NCI-H510A treated with DMSO at 0.1 percent for 48 hours (cell line): ENCODE measurements at regions not wholly inside any gene's neighbourhood (a gene's known extent, or its start where the extent isn't known, plus 50 kb on each side); places are given as distances from the start of the nearest gene placed in this dataset.
"Not testable (repeated sequence)": the region's sequence is repeated elsewhere in the genome, so short reads cannot be mapped to it uniquely, and the experiment has no call there.

Experiments used
- DNase-seq: peaks from one replicate; lab custom pipeline; 2025; lab: John Stamatoyannopoulos, UW

DNA sequence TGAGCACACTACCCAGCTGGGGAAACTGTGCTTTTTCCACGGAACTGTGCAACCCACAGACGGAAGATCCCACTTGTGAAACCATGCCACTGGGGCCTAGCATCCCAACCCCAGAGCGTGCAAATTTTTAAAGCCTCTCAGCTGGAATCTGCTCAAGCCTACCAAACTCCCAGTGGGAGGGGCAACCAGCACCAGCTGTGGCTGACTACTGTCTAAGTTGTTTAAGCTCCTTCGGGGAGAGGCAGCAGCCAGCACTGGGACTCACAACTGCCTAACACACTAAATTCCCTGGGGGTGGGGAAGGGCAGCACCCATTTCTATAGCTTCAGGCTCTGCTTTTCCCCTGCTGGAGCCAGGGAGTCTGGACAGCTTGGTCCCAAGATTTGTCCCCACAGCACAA, 287.6 kb upstream of the MSX2 start:
- no peak for DNase-seq

DNA sequence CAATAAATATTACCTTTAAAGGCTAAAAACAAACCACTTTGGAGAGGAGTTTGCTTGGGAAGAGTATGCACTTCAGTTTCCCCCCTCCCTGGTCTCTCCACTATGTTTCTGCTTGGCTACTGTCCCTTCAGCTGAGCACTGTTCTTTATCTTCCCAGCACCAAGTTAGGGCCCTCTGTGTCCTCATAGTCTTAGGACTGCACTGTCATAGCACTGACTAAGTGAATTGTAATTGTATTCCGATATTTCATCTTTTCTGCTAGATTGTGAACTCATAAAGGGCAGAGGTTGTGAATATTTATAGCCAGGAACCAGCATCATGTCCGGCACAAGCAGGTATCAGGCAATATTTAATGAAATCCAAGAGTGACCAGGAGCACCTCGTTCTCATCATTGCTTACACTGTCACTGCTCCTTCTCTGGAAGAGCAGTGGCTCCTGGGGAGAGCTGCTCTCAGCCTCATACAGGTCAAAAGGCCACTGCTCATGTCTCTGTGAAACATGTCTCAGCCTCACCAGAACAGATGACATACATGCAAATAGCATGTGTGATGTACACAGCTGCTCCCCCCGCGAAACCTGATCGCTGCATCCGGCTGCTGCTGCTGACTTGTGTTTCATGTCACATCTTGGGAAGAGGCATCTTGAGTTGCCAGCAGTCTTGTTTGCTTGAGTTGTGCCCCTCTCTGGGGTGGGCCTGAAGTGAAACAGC, 279.7 kb upstream of the MSX2 start:
- no peak for DNase-seq

DNA sequence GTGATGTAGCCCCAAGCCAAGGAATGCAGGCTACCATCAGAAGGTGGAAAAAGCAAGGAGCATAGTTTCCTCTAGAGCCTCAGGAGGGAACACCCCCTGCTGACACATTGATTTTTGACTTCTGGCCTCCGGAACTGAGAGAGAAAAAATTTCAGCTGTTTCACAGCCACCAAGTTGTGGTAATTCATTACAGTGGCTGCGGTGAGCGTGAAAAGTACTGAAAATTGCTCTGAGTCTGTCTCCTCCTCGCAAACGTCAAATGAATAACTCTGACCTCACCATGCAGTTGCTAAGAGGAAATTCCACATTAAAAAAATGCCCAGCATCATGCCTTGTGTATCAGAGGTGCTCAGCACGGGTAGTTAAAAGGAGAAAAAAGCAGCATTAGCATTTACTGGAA, 277.9 kb upstream of the MSX2 start:
- DNase-seq, result no peak

DNA sequence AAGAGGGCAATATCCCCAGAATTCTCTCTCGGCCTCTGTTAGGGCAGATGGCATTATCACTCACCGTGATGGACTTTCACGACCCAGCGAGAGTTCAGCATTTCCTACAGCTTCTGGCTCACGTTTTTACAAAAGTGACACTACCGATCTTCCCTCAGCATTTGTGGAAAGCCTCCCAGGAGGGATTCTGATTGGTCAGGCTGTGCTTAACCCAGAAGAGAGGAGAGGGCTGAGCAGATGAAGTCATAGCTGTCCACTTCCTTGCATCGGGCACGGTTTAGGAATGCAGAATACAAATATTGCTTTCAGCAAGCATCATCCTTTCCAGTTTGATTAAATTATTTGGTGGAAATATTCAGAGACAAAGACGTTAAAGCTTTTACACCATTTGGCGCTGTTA, 277.4 kb upstream of the MSX2 start:
- no peak for DNase-seq

DNA sequence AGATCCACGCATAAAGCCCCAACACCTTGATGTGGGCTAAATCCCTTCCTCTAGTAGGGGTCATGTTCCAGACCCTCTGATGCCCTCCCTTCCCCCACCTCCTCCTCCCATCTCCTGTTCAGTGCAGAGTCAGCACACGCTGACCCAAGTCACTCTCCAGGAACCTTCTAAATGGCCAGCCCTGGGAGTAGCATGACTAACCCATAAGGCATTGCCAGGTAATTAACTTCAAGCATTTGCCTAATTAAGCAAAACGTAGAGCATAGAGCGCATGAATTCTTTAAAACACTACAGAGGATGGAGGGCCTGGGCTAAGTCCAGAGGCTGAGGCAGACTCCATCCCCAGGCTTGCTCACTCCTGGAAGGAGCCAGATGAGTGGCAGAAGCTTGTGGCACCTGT, 276.3 kb upstream of the MSX2 start:
- no peak for DNase-seq

DNA sequence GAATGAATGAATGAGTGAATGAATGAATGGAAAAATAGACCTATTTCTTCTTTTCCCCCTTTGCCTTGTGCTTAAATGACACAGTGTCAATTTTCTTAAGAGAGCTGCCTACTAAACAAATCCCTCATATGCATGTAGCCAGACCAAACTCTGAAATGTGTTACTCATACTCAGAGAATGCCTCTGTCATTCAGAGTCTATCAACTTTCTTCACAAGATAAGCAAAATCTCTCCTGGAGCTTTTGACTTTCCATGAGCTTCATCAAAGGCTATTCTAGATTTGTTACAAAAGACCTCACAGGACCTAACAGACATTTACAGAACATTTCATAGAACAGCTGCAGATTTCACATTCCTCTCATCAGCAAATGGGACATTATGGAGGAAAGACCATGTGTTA, 275.7 kb upstream of the MSX2 start:
- DNase-seq, result no peak

DNA sequence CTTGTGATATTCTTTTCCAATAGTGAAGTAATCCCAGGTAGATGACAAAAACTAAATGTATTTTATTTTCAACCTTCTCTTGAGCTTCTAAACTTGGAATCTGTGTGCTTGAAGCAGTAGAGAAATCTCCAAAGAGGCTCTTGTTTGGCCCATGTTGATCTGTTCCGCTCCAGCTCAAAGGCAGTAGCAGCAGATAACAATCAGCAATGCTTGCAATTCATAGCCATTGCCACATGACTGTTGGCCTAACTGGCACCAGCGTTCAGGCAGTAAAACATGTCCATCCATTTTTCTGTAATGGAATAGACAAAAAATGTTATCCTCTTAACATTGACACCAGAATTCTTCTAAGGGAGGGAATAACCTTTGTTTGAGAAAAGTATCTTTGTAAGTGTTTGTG, 270.7 kb upstream of the MSX2 start:
- DNase-seq, result no peak

DNA sequence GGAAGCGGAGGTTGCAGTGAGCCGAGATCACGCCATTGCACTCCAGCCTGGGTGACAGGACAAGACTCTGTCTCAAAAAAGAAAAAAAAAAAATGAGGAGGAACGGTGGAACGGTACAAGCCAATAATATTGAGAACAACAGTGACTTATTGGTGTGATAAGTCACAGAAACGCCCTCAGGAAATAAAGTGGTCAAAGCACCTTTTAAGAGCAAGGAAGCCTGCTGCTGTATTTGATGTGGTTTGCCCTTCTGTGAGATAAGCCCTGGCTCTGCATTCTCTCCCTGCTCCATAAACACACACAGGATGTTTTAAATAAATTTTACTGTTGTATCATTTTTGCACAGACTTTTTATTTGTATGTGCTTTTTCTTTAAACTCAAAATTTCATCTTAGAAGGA, 269.9 kb upstream of the MSX2 start:
- no peak for DNase-seq

DNA sequence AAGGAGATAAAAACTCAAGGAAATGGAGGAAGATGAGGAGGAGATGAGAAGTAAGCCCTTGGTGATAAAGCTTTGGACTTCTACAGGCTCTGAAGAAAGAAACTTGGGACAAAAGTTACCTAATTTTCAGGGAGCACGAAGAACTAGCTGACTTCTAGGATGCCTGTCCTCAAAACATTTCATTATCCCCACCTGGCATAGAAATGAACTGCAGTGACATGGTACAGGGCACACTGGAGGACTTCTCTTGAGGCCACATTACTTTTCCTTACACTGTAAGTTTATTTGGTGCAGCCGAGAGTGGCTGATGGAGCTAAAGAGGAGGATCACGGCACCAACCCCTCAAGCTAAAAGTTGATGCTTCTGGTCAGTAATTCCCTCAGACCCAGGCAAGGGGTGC, 269.5 kb upstream of the MSX2 start:
- no peak for DNase-seq

DNA sequence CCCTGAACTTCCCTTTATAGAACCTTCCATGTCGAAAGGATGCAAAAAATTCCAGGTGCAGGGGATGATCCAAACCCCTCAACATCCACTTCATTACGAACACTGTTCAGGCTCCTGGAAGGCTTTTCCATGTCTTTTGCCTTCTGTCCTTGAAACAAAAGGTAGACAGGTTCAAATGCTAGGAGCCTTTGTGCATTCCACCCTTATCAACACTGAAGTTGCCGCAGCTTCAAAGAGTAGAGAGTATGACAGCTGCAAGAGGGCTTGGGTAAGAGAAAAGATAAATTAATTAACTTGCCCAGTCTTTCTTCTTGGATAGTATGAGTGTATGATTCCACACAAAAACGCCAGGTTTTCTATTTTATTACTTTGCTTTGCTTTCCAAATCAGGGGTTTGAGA, 269.1 kb upstream of the MSX2 start:
- DNase-seq, result no peak

DNA sequence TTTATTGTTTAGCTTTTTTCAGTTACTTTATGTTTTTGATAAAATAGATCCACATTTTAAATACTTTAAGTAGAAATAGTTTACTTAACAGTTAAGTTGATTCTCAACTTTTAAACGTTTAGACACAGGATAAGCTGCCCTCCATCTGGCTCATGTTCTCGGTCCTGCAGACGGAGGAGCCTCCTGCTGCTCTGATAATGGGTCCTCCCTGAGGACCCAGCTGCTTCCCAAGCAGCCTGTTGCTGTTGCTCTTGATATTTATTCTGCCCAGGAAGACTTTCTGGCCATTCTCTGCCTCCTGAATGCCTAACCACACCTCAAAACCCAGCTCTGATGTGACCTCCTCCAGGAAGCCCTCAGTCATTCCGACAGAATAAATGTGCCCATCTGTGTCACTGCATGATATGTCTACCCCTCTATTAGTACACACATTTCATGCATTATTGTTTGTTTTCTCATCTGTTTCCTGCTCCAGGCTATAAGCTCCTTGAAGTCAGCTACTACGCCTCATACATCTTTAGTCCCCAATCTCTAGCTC, 267.2 kb upstream of the MSX2 start:
- DNase-seq, result no peak

DNA sequence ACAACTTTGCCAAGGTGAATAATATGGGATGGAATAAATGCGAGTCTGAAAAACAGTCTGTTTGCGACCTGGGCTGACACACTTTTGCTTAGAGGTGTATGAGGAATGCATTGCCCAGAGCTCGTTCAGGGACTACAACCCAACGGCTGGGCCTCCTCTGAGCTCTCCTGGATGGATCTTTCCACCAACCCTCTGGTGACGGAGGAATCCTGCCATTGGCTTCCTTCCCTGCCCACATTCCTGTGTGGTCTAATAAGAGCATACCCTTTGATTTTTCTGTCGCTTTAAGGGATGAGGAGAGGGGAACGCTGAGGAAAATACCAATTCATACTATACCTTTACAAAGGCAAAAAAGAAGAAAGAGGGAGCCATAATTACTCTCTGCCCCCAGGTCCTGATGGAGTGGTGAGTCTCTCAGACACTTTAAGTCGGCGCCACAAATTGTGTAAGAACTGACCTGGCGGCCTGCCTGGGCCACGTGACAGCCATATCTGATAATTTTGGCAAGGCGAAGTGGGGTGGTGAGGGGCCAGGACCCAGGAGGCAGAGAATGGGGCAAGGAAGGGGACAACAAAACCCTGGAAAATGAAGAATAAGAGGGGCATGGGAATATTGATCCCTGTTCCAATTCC, 265.2 kb upstream of the MSX2 start:
- DNase-seq, result no peak

DNA sequence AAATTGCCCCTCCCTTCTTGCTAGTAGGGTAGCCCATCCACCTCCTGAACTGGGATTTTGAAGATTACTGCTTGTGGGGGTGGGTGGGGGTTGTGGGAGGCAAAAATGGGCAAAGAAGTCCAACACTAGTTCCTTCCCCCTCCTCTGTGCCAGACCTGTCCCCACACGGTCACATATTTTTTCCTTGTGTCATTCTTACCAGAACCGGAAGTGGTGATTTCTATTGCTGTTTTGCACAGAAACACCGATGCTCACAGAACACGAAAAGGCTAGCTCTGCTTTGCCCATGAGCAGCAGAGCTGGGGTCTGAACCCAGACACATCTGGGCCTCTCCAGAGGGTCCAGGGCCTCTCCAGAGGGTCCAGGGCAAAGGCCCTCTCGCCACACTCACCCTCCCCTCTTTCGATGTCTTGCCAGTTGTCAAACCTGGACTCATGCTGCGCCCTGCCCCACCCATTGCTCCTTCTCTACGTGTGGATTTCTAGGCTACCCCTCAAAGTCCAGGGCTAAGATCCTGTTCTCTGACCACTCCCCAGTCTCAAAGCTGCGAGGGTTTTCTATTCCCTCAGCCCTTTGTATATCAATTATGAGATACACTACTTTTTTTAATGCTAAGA, 264.4 kb upstream of the MSX2 start:
- no peak for DNase-seq

DNA sequence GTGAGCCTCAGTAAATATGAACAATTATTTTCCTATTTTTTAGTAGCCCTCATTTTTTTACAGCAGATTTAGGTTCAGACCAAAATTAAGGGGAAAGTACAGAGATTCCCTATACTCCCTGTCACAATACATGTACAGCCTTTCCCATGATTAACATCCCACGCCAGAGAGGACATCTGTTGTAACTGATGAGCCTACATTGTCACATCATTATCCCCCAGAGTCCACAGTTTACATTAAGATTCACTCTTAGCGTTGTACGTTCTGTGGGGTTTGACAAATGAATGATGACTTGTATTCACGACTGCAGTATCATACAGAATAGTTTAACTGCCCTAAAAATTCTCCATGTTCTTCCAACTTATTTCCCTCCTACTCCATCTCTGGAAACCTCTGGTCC, 262.3 kb upstream of the MSX2 start:
- no peak for DNase-seq

DNA sequence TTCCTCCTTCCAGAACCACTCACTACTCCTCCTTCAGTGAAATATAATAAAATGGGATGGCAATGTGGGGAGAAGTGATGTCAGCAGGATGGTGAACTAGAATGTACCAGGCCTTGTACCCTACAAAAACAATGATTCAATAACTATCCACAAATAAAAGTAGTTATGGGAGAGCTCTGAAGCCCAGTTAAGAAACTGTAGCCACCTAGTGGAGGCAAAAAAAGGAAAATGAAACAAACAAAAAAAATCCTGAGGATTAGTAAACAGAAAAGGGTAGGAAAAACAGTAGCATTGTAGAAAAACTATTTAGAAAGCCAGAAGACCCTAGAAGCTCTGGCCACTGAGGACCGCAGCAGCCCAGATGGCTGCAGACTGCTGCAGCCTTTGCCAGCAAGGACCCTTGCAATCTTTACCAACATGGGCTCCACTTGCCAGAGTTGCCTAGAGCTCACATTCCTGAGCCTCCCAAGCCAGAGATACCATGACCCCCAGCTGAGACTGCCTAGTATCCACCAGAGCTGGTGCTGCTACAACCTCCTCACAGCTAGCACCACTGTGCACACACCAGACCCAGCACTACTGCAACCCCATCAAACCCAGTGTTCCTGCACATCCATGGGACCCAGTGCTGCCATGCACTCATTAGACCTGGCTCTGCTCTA, 259.7 kb upstream of the MSX2 start:
- DNase-seq, result no peak

DNA sequence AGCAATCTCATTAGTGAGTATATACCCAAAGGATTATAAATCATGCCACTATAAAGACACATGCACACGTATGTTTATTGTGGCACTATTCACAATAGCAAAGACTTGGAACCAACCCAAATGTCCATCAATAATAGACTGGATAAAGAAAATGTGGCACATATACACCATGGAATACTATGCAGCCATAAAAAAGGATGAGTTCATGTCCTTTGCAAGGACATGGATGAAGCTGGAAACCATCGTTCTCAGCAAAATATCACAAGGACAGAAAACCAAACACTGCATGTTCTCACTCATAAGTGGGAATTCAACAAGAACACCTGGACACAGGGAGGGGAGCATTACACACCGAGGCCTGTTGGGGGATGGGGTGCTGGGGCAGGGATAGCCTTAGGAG, 252.9 kb upstream of the MSX2 start:
- DNase-seq, result not testable (repeated sequence)

DNA sequence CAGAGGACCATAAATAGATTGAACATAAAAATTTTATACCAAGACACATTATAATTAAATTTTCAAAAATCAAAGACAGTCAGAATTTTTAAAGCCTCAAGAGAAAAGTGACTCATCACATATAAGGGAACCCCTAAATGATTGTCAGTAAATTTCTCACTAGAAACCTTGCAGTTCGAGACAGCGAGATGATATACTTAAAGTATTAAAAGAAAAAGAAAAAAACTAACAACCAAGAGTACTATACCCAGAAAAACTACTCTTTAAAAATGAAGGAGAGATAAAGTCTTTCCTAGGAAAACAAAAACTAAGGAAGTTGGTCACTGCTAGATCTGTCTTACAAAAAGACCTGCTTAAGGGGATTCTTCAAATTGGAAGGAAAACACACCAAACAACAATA, 251.4 kb upstream of the MSX2 start:
- no peak for DNase-seq

DNA sequence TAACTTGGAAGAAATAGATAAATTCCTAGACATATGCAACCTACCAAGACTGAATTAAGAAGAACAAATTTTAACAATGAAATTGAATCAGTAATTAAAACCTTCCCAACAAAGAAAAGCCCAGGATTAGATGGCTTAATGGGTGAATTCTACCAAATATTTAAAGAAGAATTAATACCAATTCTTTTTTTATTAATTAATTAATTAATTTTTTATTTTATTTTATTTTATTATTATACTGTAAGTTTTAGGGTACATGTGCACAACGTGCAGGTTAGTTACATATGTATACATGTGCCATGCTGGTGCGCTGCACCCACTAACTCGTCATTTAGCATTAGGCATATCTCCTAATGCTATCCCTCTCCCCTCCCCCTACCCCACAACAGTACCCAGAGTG, 248.4 kb upstream of the MSX2 start:
- not testable (repeated sequence) for DNase-seq

DNA sequence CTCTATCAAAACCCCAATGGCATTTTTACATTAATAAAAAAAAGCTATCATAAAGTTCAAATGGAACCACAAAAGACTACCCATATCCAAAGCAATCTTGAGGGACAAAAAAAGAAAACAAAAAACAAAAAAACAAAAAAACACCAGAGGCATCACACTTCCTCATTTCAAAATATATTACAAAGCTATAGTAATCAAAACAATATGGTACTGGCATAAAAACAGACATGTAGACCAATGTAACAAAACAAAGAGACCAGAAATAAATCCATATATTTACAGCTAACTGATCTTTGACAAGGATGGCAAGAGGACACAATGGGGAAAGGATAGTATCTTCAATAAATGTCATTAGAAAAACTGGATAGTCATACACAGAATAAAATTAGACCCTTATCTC, 245.1 kb upstream of the MSX2 start:
- DNase-seq, result no peak

DNA sequence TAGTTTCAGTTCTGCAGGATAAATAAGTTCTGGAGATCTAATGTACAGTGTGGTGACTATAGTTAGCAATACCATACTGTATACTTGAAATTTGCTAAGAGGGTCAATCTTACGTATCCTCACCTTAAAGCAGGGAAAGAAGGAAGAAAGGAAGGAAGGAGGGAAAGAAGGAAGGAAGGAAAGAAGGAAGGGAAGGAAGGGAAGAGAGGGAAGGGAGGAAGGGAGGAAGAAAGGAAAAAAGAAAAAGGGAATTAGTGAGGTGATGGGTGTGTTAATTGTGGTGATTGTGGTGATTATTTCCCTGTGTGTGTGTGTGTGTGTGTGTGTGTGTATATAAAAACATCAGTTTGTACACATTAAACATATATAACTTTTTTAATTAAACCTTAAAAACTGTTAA, 242.6 kb upstream of the MSX2 start:
- no peak for DNase-seq

DNA sequence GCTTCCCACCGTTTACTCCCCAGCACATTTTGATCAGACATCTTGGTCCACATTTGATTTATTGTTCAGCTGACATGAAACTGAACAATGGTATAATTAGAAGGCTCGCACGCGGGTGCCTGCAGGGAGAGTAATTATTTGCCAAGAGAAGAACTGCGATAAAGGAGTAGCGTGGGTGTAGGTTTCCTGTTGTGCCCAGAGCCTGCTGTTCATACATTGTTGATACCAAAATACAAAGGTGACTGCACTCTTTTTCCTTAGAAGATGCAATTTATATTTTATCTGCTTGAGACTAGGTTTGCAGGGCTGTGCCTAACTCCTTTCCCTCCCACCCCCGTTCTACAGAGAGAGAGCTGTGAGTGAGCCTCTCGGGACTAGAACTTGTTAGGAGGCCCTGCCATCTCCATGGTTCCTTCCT, 241.8 kb upstream of the MSX2 start:
- DNase-seq, result peak; percentile 26

DNA sequence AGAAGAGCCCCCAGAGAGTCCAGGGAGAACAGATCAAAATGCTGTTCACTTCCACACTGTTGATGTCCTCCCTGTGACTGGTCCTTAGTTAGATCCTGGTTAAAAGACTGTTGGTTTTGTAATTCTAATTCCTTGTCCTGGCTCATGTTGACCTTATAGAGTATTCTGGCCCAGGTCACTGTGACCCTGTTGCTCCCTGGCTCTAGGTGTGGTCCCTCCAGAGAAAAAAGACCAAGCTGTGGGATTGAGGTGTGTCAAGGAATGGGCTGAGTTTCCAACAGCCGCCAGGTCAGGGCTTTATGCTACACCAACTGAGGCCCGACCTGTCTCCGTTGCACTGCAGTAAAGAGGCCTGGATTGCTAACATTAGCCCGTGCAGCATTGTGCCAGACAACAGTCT, 241.0 kb upstream of the MSX2 start:
- no peak for DNase-seq

DNA sequence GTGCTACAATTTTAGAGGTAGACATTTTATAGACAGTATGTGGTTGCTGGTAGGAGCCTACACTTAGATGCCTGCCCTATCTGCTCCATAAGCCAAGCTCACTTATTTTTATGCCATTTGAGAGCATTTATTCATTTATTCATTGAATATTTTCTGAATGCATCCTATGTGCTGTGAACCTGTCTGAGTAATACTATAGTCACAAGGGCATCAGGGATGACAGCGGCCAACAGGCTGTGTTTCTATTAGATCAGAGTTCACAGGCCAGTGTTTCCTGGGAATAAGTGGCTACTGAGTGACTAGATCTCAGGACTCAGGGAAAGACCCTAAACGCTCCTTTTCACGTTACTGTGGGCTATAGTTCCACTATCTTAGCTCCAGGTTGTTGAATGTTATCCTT, 235.2 kb upstream of the MSX2 start:
- no peak for DNase-seq
